ENCODE measurements at regions not wholly inside any gene's neighbourhood (a gene's known extent, or its start where the extent isn't known, plus 50 kb on each side); places are given as distances from the start of the nearest gene placed in this dataset.

DNA sequence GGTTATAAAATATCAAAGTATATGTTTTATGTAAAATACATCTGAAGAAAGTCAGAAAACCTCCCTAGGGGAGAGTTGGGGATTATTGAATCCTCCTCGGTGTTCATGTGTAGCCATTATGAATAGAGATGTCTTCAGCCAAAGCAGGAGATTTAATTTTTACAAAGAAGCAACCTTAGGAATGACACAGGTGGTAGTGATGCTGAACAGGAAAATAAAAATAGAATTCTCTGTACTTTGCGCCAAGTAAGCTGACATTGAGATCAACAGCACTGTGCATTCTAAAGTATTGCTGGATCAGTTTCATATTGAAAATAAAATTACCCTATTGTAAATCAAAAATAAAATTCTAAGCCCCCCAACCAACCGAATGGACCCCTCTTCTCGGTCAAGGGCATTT, 132.8 kb upstream of the TRHDE start:
- TF ChIP-seq EP300 (IDR thresholded peaks at IDR 0.05) (no peak), POLR2A (IDR thresholded peaks at IDR 0.05) (no peak), POLR2AphosphoS5 (IDR thresholded peaks at IDR 0.05) (no peak)
- TF ChIP-seq, protein P1, sequence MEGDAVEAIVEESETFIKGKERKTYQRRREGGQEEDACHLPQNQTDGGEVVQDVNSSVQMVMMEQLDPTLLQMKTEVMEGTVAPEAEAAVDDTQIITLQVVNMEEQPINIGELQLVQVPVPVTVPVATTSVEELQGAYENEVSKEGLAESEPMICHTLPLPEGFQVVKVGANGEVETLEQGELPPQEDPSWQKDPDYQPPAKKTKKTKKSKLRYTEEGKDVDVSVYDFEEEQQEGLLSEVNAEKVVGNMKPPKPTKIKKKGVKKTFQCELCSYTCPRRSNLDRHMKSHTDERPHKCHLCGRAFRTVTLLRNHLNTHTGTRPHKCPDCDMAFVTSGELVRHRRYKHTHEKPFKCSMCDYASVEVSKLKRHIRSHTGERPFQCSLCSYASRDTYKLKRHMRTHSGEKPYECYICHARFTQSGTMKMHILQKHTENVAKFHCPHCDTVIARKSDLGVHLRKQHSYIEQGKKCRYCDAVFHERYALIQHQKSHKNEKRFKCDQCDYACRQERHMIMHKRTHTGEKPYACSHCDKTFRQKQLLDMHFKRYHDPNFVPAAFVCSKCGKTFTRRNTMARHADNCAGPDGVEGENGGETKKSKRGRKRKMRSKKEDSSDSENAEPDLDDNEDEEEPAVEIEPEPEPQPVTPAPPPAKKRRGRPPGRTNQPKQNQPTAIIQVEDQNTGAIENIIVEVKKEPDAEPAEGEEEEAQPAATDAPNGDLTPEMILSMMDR (IDR thresholded peaks at IDR 0.05) = no peak
